Testis (tissue), 2 donors: ENCODE measurements at regions not wholly inside any gene's neighbourhood (a gene's known extent, or its start where the extent isn't known, plus 50 kb on each side); places are given as distances from the start of the nearest gene placed in this dataset.
"Not testable (repeated sequence)": the region's sequence is repeated elsewhere in the genome, so short reads cannot be mapped to it uniquely, and the experiment has no call there.

ENCODE experiments used
- POLR2A ChIP-seq: fragments of 450-650 bp; IDR thresholded peaks from one replicate; pipeline ENCODE4 v1.6.1; 2017; ENCODE audit warnings: antibody characterized with exemption, mild to moderate bottlenecking, moderate library complexity
- TF ChIP-seq, protein P1 (sequence below), 3 experiments: fragments of 450-650 bp in 2 of 3; fragments of 200-600 bp in 1 of 3; sonication (generic) in 1 of 3; IDR thresholded peaks; one replicate each; pipeline ENCODE4 v1.5.1; 2016 to 2019; ENCODE audit warnings: antibody characterized with exemption in 3 of 3, mild to moderate bottlenecking in 2 of 3, moderate library complexity in 1 of 3

DNA sequence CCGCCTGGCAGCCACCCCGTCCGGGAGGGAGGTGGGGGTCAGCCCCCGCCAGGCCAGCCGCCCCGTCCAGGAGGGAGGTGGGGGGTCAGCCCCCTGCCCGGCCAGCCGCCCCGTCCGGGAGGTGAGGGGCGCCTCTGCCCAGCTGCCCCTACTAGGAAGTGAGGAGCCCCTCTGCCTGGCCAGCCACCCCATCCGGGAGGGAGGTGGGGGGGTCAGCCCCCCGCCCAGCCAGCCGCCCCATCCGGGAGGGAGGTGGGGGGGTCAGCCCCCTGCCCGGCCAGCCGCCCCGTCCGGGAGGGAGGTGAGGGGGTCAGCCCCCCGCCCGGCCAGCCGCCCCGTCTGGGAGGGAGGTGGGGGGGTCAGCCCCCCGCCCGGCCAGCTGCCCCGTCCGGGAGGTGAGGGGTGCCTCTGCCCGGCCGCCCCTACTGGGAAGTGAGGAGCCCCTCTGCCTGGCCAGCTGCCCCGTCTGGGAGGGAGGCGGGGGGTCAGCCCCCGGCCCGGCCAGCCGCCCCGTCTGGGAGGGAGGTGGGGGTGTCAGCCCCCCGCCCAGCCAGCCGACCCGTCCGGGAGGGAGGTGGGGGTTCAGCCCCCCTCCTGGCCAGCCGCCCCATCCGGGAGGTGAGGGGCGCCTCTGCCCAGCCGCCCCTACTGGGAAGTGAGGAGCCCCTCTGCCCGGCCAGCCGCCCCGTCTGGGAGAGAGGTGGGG is 476.6 kb downstream of the MID1IP1 start:
- TF ChIP-seq, protein P1, sequence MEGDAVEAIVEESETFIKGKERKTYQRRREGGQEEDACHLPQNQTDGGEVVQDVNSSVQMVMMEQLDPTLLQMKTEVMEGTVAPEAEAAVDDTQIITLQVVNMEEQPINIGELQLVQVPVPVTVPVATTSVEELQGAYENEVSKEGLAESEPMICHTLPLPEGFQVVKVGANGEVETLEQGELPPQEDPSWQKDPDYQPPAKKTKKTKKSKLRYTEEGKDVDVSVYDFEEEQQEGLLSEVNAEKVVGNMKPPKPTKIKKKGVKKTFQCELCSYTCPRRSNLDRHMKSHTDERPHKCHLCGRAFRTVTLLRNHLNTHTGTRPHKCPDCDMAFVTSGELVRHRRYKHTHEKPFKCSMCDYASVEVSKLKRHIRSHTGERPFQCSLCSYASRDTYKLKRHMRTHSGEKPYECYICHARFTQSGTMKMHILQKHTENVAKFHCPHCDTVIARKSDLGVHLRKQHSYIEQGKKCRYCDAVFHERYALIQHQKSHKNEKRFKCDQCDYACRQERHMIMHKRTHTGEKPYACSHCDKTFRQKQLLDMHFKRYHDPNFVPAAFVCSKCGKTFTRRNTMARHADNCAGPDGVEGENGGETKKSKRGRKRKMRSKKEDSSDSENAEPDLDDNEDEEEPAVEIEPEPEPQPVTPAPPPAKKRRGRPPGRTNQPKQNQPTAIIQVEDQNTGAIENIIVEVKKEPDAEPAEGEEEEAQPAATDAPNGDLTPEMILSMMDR (IDR thresholded peaks at IDR 0.05): not testable (repeated sequence)
- not testable (repeated sequence) for TF ChIP-seq POLR2A
